B cell (primary cell): ENCODE measurements at regions not wholly inside any gene's neighbourhood (a gene's known extent, or its start where the extent isn't known, plus 50 kb on each side); places are given as distances from the start of the nearest gene placed in this dataset.

Experiments
- ATAC-seq: fragments of 200-7000 bp; cut with Tn5 transposase; one replicate; pipeline ENCODE4 v1.10.0; 2021; ENCODE audit warnings: low read depth, mild to moderate bottlenecking, moderate number of reproducible peaks, moderate library complexity
- CTCF ChIA-PET: fragments of 350-600 bp; sonication (Branson Sonifier 250); formaldehyde crosslinking; loops from one replicate; lab custom pipeline; 2021; ENCODE audit warnings: antibody characterized with exemption, inconsistent platforms; lab: Charles Lee
- POLR2A ChIA-PET: fragments of 350-600 bp; sonication (Branson Sonifier 250); formaldehyde crosslinking; loops from one replicate; lab custom pipeline; 2021; ENCODE audit warnings: antibody characterized with exemption; lab: Charles Lee
- DNase-seq: peaks from one replicate; pipeline ENCODE4 v3.0.0; 2013
- H2AFZ ChIP-seq: 2 replicates; pipeline ENCODE4 v1.6.1; 2012; ENCODE audit warnings: mild to moderate bottlenecking, low read depth, low read length; ENCODE audit not compliant: insufficient read depth, poor library complexity, severe bottlenecking
- H3K27ac ChIP-seq, 2 donors: 1 replicate in 1 of 2; 2 replicates in 1 of 2; pipeline ENCODE4 v1.5.1; 2012 to 2013; ENCODE audit warnings: low read length in 2 of 2, mild to moderate bottlenecking in 2 of 2, moderate library complexity in 1 of 2
- H3K27me3 ChIP-seq, 4 experiments: fragments of 200-600 bp in 1 of 4; sonication (generic) in 1 of 4; replicated peaks in 1 of 4; 1 replicate in 2 of 4; 2 replicates in 2 of 4; pipeline versions ENCODE4 v1.6.1 to v1.7.0; 2013 to 2016; ENCODE audit warnings: low read length in 3 of 4, mild to moderate bottlenecking in 2 of 4, mixed read lengths in 1 of 4, moderate library complexity in 1 of 4; ENCODE audit not compliant: insufficient read depth in 4 of 4, control insufficient read depth in 3 of 4; ENCODE audit errors: control extremely low read depth in 1 of 4
- H3K36me3 ChIP-seq, 2 experiments: replicated peaks in 1 of 2; 1 replicate in 1 of 2; 2 replicates in 1 of 2; pipeline versions ENCODE4 v1.6.1 to v1.7.1; 2013; ENCODE audit warnings: low read length in 1 of 2; ENCODE audit not compliant: insufficient read depth in 2 of 2, control insufficient read depth in 1 of 2; ENCODE audit errors: control extremely low read depth in 1 of 2, extremely low read depth in 1 of 2
- H3K4me1 ChIP-seq, 2 donors: fragments of 200-600 bp in 1 of 2; sonication (generic) in 1 of 2; 1 replicate in 1 of 2; 2 replicates in 1 of 2; pipeline versions ENCODE4 v1.5.1 to v1.6.1; 2013 to 2017; ENCODE audit warnings: low read length in 2 of 2; ENCODE audit not compliant: control insufficient read depth in 2 of 2, insufficient read depth in 2 of 2
- H3K4me2 ChIP-seq: replicated peaks from 2 replicates; pipeline ENCODE3; 2012; ENCODE audit warnings: mild to moderate bottlenecking, low read depth, low read length; ENCODE audit not compliant: poor library complexity, severe bottlenecking
- H3K4me3 ChIP-seq, 5 experiments: fragments of 200-600 bp in 1 of 5; sonication (generic) in 1 of 5; 1 replicate in 3 of 5; 2 replicates in 2 of 5; pipeline versions ENCODE4 v1.5.1 to v1.7.0; 2011 to 2016; ENCODE audit warnings: low read length in 4 of 5, mild to moderate bottlenecking in 4 of 5, low read depth in 2 of 5, control low read depth in 1 of 5, moderate library complexity in 1 of 5; ENCODE audit not compliant: insufficient read depth in 1 of 5; ENCODE audit errors: control extremely low read depth in 1 of 5, extremely low read depth in 1 of 5
- H3K79me2 ChIP-seq: fragments of 200-600 bp; sonication (generic); one replicate; pipeline ENCODE4 v1.6.0; 2016; ENCODE audit warnings: low read length; ENCODE audit not compliant: control insufficient read depth, insufficient read depth
- H3K9ac ChIP-seq: fragments of 200-600 bp; sonication (generic); 2 replicates; pipeline ENCODE4 v1.6.1; 2017; ENCODE audit warnings: mild to moderate bottlenecking, low read length, moderate library complexity
- H3K9me3 ChIP-seq, 3 donors: one replicate each; pipeline versions ENCODE4 v1.6.1 to v1.7.1; 2013; ENCODE audit warnings: low read length in 2 of 3; ENCODE audit not compliant: control insufficient read depth in 2 of 3, insufficient read depth in 1 of 3; ENCODE audit errors: control extremely low read depth in 1 of 3
- H4K20me1 ChIP-seq: 2 replicates; pipeline ENCODE4 v1.6.0; 2012; ENCODE audit warnings: mild to moderate bottlenecking, low read length; ENCODE audit not compliant: insufficient read depth, control insufficient read depth, poor library complexity, severe bottlenecking
- H3K27ac Mint-ChIP-seq: one replicate; pipeline ENCODE4 v1.8.0; 2021; ENCODE audit warnings: mixed read lengths
- H3K27me3 Mint-ChIP-seq: one replicate; pipeline ENCODE4 v1.8.0; 2021; ENCODE audit warnings: mixed read lengths
- H3K4me1 Mint-ChIP-seq: one replicate; pipeline ENCODE4 v1.8.0; 2021; ENCODE audit warnings: mixed read lengths
- H3K4me3 Mint-ChIP-seq: one replicate; pipeline ENCODE4 v1.8.0; 2021; ENCODE audit warnings: mixed read lengths
- H3K9me3 Mint-ChIP-seq: one replicate; pipeline ENCODE4 v1.8.0; 2022; ENCODE audit warnings: mixed read lengths; ENCODE audit not compliant: insufficient read depth
- CTCF ChIP-seq: fragments of 200-600 bp; IDR thresholded peaks from one replicate; pipeline ENCODE4 v1.8.0; 2022; ENCODE audit warnings: antibody characterized with exemption, mild to moderate bottlenecking
- EZH2 ChIP-seq: IDR thresholded peaks from 2 replicates; pipeline ENCODE4 v1.6.1; 2012; ENCODE audit warnings: borderline replicate concordance, low read depth, mild to moderate bottlenecking, moderate library complexity, low read length; ENCODE audit not compliant: insufficient read depth, poor library complexity, severe bottlenecking
- WGBS: methylation state at CpG from one replicate; pipeline ENCODE4 v1.1.5; 2013; ENCODE audit warnings: missing lambda C conversion rate; ENCODE audit not compliant: insufficient coverage; 5-methylcytosine and 5-hydroxymethylcytosine counted together
- intact Hi-C: fragments of 100-400 bp; cut with micrococcal nuclease; formaldehyde crosslinking; loops from one replicate; pipeline ENCODE4 v1.10.0; 2022

- H3K27ac Mint-ChIP-seq = no peak overlapping the region
- TF ChIP-seq EZH2 = no peak
- no peak for TF ChIP-seq CTCF
- no peaks in the 10 kb centered on the region for H3K4me1 Mint-ChIP-seq
- Histone ChIP-seq H3K27me3 (no peaks in the 10 kb centered on the region), H3K4me3 (no peak overlapping the region), H3K79me2 (no peaks in the 10 kb centered on the region), H3K4me1 (no peaks in the 10 kb centered on the region), H3K4me2 (no peak overlapping the region), H4K20me1 (no peaks in the 10 kb centered on the region), H3K36me3 (no peaks in the 10 kb centered on the region), H2AFZ (no peak overlapping the region), H3K27ac (no peak overlapping the region), H3K9me3 (peaks cover 0 to 5% (median 0%) of the 10 kb centered on the region in 3 donors), H3K9ac (no peak overlapping the region)
- no CpG with 5 or more reads among the region's 1 CpG for WGBS
- DNase-seq = no peak
- no peaks in the 10 kb centered on the region for H3K27me3 Mint-ChIP-seq
- CTCF ChIA-PET = no interaction called here
- H3K9me3 Mint-ChIP-seq = no peaks in the 10 kb centered on the region
- POLR2A ChIA-PET = no interaction called here
- ATAC-seq = no peak
- no peak overlapping the region for H3K4me3 Mint-ChIP-seq
- intact Hi-C loops = no loop called here
These were observed 309.6 kb downstream of the PYDC2 start for GRCh38 chr3:191770541-191770940.

- POLR2A ChIA-PET = no interaction called here
These were observed 313.5 kb downstream of the PYDC2 start for GRCh38 chr3:191774485-191774884.

More at GRCh38 chr3:191774485-191774884, 313.5 kb downstream of the PYDC2 start:
- H3K9me3 ChIP-seq = peaks cover 0 to 3% (median 0%) of the 10 kb centered on the region in 3 donors
- Mint-ChIP-seq H3K27ac (no peak overlapping the region), H3K4me3 (no peak overlapping the region), H3K27me3 (no peaks in the 10 kb centered on the region), H3K4me1 (no peaks in the 10 kb centered on the region), H3K9me3 (peaks cover 3% of the 10 kb centered on the region)
- CTCF ChIA-PET = no interaction called here
- DNase-seq (no peak), ATAC-seq (no peak)
- H4K20me1 ChIP-seq = no peaks in the 10 kb centered on the region
- no peak overlapping the region for H3K27ac ChIP-seq
- H3K36me3 ChIP-seq = no peaks in the 10 kb centered on the region
- no peak overlapping the region for H3K4me2 ChIP-seq
- no peaks in the 10 kb centered on the region for H3K27me3 ChIP-seq
- H3K79me2 ChIP-seq = no peaks in the 10 kb centered on the region
- H3K4me1 ChIP-seq = no peaks in the 10 kb centered on the region
- H3K4me3 ChIP-seq = no peak overlapping the region
- TF ChIP-seq CTCF = no peak
- TF ChIP-seq EZH2 = no peak
- WGBS = 13% methylated on average over 1 of the region's 4 CpGs
- no peak overlapping the region for H3K9ac ChIP-seq
- no peak overlapping the region for H2AFZ ChIP-seq
- intact Hi-C loops = no loop called here
